HG03095 (cell line): ENCODE measurements at regions not wholly inside any gene's neighbourhood (a gene's known extent, or its start where the extent isn't known, plus 50 kb on each side); places are given as distances from the start of the nearest gene placed in this dataset.
A peak's percentile ranks its signal among the peaks of the same experiment; 100 is the strongest.

Experiments used
- ATAC-seq: cut with Tn5 transposase; IDR thresholded peaks from one replicate; pipeline ENCODE4 v1.9.1; 2021; ENCODE audit warnings: moderate library complexity; ENCODE audit not compliant: unreplicated experiment

DNA sequence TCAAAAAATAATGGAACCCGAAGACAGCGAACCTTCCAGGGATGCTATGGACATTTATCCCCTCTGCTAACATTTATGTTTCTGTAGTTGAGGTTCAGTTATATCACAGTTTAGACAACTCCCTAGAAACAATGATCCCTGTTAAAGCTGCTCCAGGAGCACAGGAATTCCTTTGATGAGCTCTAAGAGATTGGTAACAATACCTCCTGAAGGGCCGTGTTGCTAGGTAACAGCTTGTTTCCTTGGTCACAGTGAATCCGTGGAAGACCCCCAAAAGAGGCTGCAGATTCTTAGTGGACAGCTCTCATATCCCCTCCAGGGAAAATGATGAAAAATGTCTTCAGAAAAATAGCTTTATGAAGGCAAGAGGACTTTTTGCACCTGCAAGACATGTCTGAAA lies 160.2 kb downstream of the SERPINI1 start:
- ATAC-seq = no peak

DNA sequence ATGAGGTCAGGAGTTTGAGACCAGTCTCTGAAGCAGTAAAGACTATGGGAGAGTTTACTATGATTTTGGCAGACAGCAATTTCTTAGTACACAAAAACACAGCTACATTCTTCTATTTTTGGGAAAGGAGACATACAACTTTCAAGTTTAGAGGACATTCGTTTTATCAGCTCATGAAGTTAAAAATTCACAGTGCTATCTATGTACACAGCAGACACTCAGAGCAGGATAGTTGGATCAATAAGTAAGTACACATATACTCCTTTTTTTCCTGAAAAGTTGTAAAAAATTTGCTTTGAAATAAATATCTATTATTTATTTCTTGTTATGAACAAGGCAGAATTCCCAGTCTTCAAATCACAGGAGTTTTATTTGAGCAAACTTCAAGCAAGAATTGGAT lies 159.7 kb downstream of the SERPINI1 start:
- no peak for ATAC-seq

DNA sequence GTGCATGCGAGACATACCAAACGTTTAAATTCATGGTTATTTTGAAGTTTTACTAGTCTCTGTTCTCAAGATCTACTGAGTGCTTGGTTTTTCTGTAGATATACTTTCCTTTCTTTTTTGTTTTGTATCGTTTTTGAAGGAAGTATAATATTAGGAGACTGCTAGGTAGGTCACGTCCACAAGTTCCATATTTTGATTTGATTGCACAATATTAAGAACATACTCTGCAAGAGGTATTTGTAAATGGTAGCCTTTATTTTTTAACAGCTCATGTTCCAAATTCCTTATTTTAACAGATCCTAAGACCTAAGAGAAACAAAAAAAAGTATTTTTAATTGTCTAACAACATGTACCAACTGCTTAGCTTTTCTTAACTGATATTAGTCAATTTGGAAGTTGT lies 156.7 kb downstream of the SERPINI1 start:
- no peak for ATAC-seq

DNA sequence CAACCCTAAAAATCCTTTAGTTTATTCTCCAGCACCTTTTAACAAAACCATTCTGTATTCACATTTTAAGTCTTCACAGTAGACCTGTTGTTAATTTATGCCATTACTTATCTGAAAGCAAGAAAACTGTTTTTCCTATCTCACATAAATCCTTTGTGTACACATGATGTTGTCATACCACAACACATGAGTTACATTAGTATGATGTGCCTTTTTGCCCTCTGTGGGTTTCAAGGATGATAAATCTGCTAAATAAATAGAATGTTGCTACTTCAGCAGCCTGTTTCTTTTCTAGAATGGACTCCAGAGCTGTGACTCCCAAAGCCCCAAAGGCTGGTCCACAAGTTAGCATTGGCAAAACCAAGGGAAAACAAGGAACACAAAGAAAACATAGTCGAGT lies 151.6 kb downstream of the SERPINI1 start:
- no peak for ATAC-seq

DNA sequence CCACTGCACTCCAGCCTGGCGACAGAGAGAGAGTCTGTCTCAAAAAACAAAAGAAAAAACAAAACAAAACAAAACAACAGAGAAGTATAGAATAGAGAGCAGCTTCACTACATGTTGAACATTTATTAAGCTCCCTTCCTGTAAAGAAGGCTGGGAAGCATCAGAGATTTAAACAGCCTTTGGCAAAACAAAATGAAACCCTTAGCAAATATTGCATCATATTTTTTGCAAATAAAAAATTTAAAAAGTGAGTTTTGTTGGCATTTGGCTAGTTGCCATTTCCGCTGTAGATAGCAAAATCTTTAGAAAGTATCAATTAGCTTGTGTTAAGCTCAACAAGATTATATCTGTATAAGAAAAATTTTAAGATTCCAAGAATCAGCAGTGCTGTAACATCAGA lies 151.2 kb downstream of the SERPINI1 start:
- no peak for ATAC-seq

DNA sequence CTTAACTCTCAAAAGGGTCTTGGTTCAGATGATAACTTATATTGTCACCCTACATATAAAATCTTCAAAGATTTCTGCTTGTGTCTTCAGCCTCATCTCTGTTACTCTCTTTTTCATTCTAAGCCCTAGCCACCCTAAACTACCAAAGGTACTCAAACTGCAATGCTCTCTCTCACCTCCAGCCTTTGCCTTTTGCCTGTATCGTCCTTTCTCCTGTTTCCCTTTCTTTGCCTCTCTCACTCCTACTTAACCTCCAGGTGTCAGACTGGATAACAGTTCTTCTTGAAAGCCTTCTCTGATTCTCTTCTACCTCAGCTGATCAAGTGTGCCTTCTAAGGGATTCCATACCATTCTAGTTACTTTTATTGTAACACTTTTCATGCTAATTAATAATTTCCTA lies 149.8 kb downstream of the SERPINI1 start:
- no peak for ATAC-seq

DNA sequence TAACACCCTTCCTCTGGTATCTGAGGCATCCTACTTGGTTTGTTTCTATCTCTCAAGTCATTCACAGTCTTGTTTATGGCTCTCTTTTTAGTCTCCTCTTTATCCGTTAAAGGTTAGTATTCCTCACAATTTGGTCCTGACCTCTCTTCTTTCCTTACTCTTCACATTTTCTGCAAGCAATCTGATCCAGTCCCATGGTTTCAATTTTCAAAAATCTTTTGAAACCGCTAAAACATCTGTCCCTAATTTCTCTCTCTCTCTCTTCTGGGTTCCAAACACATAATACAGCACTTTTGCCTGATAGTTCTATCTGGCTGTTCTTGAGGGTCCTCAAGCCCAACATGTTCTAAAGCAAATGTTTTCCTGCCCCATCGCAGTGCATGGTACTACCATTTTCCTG lies 149.0 kb downstream of the SERPINI1 start:
- ATAC-seq = no peak

DNA sequence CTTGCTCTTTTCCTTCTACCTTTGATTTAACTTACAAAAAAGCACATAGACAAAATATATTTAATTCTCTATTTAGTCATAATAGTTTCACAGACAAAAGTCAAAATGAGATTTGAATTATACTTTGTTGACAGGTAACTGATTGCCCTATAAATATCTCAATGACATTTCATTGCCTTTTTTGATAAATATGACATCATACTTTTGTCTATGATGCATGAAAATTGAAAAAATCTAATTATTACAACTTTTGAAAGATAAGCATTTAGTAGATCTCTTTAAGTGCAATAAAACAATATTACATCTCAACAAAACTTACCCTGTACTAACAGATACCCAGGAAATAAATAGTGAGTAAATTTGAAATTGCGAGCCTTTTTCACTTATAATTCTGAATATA lies 147.9 kb downstream of the SERPINI1 start:
- no peak for ATAC-seq

DNA sequence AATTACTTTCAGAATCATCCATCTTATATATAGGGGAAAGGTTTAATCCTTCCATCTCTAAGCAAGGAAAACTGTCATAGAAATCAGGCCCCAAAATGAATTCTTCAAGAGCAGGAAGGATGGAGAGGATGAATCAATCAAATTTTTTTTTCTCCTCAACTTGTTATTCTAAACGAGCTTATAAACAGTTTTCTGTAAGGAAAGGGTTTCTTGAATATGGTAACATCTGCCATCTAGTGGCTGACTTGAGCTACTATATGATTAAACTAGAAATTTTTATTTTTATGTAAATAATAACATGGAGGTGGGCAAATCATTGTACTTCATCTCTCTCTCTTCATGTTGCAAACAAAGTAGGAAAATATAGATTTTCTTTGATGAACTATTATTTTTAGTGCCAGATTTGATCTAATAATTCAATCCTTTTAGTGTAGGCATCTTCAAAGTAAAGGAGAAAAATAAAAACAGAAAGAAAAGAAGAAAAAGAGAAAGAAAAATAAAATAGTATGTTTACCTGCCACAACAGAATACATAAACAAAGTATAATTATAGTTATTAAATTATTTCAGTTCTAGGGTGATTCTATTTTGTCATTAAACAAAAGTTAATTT lies 146.6 kb downstream of the SERPINI1 start:
- peak; percentile 82 for ATAC-seq

DNA sequence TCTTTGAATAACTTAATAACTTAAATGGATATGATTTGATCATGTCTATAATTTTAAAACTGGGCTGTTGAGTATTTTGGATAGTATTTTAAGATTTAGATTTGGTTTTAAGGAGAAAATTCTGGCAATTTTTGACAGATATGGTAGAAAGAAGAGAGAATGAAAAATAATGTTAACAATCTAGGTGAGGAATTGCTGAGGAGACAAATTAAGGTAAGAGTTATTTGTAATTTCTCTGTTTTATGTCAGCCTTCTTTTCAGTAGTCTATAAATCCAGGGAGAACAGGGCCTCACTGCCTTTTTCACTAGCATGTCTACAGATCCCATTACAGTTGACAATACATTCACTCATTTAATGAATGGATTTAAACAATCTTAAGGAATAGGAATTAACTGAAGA lies 144.7 kb downstream of the SERPINI1 start:
- ATAC-seq = no peak

DNA sequence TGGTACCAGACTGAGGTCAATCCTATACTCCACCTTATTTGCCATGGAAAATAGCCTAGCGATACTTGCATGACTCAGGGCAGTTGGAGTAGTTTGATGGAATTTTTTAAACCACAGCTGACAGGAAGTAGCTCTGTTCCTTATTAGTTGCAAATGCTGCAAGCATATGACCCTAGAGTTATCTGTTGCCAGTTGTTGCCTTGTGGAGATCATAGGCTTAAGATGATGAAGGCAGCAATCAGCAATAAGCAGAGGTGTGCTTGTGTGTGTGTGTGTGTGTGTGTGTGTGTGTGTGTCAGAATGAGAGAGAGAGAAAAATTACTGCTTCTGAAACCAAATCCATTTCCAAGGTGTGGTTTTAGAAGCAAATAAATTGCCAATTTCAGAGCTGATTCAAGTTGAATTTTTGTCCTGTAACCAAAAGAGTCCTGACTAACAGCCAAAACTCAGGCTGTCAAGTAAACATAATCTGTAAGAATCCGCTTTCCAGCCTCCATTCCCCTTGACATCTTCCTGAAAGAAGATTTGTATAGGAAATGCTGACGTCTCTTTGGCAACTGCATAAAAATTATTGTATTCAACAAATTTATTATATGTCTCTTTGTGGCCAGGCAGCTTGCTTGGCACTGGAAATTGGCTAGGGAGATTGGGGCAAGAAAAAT lies 141.2 kb downstream of the SERPINI1 start:
- no peak for ATAC-seq
